ENCODE measurements at regions not wholly inside any gene's neighbourhood (a gene's known extent, or its start where the extent isn't known, plus 50 kb on each side); places are given as distances from the start of the nearest gene placed in this dataset.
A peak's percentile ranks its signal among the peaks of the same experiment; 100 is the strongest.
"Not testable (repeated sequence)": the region's sequence is repeated elsewhere in the genome, so short reads cannot be mapped to it uniquely, and the experiment has no call there.

GRCh38 chr4:120200573-120201110 lies 134.0 kb upstream of the MAD2L1 start:
- not testable (repeated sequence) for DNase-seq (ENCODE audit: low spot score)

DNA sequence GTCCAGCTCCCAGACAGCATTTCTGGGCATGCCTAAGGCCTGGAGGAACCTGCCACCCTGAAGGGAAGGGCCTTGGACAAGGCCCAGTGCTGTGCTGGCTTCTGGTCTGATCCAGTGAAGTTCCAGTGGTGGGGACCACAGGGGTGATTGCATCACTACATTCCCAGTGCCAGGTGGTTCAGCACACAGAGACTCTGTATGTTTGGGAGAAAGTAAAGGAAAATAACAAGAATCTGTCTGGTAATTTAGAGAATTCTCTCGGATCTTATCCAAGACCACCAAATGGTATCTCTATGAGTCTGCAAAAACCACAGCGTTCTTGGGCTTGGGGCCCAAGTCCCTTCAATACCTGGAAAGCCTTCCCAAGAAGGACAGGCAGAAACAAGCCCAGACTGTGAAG lies 131.8 kb upstream of the MAD2L1 start:
- DNase-seq (ENCODE audit: low spot score): no peak

DNA sequence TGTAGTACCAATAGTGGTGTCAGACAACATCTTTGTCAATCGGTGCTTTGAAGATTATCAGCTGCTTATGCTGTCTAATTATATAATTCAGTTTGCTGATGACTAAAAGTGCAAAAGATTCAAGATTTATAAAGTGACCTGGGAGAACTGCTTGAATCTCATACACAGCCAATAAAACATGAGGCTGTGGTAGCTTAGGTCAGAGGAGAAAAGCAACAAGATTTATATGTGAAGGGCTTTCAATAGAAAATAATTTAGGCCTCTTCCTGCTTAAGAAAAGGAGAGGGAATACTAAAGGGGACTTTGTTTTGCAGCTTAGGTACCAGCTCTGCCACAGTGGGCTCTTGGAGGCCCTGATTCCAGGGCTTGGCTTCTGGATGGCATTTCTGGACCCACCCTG lies 111.0 kb upstream of the MAD2L1 start:
- DNase-seq (ENCODE audit: low spot score): no peak

GRCh38 chr4:120175272-120175671 lies 108.6 kb upstream of the MAD2L1 start:
- no peak for DNase-seq (ENCODE audit: low spot score)

- no peak for DNase-seq (ENCODE audit: low spot score)
These were observed 97.2 kb upstream of the MAD2L1 start for GRCh38 chr4:120163895-120164294.

DNA sequence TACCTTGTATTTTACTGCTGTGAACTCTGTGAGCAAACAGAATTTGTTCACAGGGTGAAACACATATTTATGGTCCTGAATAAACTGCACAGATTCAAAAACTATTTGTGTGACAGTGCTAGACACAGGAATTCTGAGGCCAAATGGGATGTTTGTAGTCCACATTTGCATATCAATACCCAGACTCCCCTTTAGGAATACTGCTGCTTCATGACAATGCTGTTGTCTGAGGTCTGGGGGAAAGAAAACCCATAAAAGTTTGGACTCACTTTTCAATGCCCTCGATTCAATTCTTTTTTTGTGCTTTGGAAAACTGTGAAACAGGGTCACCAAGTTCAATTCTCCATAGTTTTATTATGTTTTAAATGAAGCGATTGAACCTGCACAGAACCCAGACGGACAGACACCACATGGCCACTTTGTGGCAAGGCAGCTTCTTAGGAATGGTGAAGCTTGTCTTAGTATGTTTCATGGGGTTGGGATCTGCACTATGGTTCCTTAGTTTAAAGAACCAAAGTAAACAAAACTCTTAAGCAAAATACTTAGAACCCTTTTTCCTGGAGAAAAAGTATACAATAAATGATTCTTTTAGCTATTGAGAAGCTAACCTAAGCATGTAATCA lies 92.3 kb upstream of the MAD2L1 start:
- DNase-seq (ENCODE audit: low spot score): no peak

DNA sequence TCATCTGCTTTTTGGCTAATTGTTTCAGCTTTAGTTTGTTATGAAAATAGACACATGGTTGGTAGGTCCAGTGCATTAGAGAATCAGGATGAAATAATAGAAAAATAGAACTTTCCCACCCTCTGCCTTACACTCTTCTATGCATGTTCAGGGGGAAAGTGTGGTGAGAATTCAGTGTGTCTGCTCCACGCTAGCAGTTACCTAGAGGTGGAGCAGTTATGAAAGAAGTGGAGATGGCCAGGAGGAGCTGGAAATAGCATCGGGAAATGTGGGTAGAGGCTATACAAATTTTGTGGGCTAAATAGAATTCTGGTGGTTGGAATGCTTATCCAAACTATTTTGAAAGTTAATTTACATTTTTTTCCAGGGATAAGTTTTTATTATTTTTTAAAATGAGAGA lies 91.4 kb upstream of the MAD2L1 start:
- no peak for DNase-seq (ENCODE audit: low spot score)

DNA sequence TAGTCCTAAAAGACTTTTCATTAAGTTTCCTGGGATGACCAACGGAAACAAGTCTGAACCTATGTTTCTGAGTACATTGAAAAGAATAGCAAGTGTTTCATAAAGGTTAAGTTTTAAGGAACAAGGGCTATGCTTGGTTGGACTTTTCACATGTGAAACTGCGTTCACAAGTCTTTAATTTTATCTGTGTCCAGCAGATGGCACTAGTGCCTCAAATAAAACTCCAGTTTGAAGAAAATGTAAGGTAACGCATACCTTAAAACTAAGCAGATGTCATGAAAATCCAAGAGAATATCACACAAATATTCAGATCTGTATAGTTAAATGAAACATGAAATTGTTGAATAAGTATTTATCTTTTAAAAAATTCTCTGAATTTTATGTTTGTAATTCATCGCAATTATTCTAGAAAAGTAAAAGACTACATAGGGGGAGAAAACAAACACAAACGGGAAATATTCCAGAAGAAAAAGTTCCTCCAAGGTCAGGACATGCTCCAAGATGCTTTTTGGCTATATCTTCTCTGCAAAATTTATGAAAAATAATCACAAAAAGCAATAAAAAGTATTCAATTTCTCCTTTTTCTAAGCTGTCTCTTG lies 89.6 kb upstream of the MAD2L1 start:
- DNase-seq (ENCODE audit: low spot score): peak; percentile 27

DNA sequence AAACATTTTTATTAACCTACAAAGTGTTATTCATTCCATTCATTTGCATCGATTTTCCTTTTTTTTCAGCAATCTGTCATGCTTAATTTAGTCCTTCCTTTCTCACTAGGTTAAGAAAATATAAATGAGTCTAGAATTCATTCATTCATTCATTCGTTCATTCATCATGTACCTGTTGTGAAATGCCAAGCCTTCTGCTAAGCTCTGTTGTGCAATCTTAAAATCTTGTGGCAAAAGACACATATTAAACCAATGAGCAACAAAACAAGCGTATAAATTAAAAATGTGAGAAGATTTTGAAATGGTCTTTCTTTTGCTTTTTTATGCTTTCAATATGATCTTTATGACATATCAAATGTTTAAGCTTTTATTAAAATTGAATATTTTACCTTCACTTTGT lies 88.6 kb upstream of the MAD2L1 start:
- no peak for DNase-seq (ENCODE audit: low spot score)

DNA sequence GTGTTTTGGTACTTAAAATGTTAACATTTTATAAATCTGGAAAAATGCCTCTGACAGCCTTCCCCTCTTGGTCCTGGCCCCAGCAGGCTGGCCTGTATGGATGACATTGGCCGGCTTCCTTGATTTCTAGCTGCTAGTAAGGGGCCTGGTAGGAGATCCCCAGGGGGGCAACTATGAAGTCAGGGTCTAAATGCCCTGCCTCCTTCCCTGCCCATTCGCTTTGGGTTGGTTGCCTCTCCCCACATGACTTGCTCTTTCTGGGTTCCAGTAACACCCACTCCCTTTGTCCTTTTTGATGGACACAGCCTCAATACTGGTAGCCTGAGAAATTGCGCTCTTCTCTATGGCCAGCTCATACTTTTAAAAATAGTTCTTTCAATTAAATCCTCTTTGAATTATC lies 78.0 kb upstream of the MAD2L1 start:
- no peak for DNase-seq (ENCODE audit: low spot score)

GRCh38 chr4:120144041-120144440 lies 77.4 kb upstream of the MAD2L1 start:
- DNase-seq (ENCODE audit: low spot score): no peak

GRCh38 chr4:120139392-120139791 lies 72.7 kb upstream of the MAD2L1 start:
- DNase-seq (ENCODE audit: low spot score): no peak

- DNase-seq (ENCODE audit: low spot score): no peak
These were observed 66.3 kb upstream of the MAD2L1 start for GRCh38 chr4:120132935-120133334.

DNA sequence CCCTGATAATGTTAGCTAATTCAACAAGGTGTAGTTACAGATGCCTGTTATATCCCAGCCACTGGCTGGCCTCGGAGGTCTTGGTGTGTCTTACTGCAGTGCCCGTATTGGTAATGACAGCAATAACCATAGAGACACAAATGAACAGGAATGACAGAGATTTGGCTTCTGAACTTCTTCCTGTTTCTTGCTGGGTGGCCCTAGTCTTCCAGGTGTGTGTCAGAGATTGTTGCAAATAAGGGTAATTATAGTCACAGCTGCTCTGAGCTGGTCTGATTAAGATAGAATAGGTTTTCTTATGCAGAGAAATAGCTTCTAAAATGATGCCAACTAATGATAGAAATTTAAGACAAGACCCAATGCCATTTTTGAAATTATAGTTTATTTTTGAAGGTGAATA lies 64.1 kb upstream of the MAD2L1 start:
- DNase-seq (ENCODE audit: low spot score): no peak

Measured in SW480 (cell line).